Pancreas (tissue), 10 donors: ENCODE measurements at regions not wholly inside any gene's neighbourhood (a gene's known extent, or its start where the extent isn't known, plus 50 kb on each side); places are given as distances from the start of the nearest gene placed in this dataset.

Experiments
- ATAC-seq, 4 donors: fragments of 200-7000 bp; cut with Tn5 transposase; one replicate each; pipeline versions ENCODE4 v1.8.0 to v1.9.1; 2020; ENCODE audit warnings: mild to moderate bottlenecking in 4 of 4, moderate library complexity in 4 of 4
- DNase-seq, 6 donors: peaks; one replicate each; pipeline ENCODE4 v3.0.0-alpha.2; 2020
- FAIRE-seq: peaks from 2 replicates; lab custom pipeline; 2012; peaks lifted over from hg19 to GRCh38; lab: Jason Lieb, UNC
- H3K27ac ChIP-seq, 4 donors: fragments of 200-600 bp; sonication (generic); 1 replicate in 3 of 4; 2 replicates in 1 of 4; pipeline versions ENCODE4 v1.5.0 to v1.8.0; 2020
- H3K27me3 ChIP-seq, 4 donors: fragments of 200-600 bp; one replicate each; pipeline ENCODE4 v1.8.0; 2021
- H3K36me3 ChIP-seq, 3 donors: fragments of 200-600 bp; sonication (generic) in 1 of 3; one replicate each; pipeline versions ENCODE4 v1.5.0 to v1.8.0; 2020 to 2021
- H3K4me1 ChIP-seq, 3 donors: fragments of 200-600 bp; one replicate each; pipeline ENCODE4 v1.8.0; 2021
- H3K4me3 ChIP-seq, 4 donors: fragments of 200-600 bp; sonication (generic) in 2 of 4; one replicate each; pipeline versions ENCODE4 v1.5.0 to v1.8.0; 2020 to 2021
- H3K9me3 ChIP-seq, 4 donors: fragments of 200-600 bp; one replicate each; pipeline ENCODE4 v1.8.0; 2021
- CTCF ChIP-seq, 4 donors: fragments of 200-600 bp; sonication (generic) in 3 of 4; IDR thresholded peaks; one replicate each; pipeline versions ENCODE4 v1.5.0 to v1.8.0; 2021; ENCODE audit warnings: antibody characterized with exemption in 4 of 4
- WGBS, 2 donors: extraction: QIAGEN DNeasy Blood & Tissue Kit; methylation state at CpG; one replicate each; pipeline ENCODE4 v1.1.7; 2013; 5-methylcytosine and 5-hydroxymethylcytosine counted together
- intact Hi-C, 3 donors: fragments of 100-400 bp; cut with DNase I; formaldehyde crosslinking; loops; one replicate each; pipeline versions ENCODE4 v1.11.1 to v1.14.2; 2022
- donor health status: healthy with polysubstance abuse.
- donor health status: DM: no; HTN: no; CAD: no; lungs with moderate emphysema.
- donor health status: DM: no; HTN: no; CAD: no.
- donor health status: control.
- donor health status: control.
- donor health status: Bipolar disorder and iron deficiency.
- donor health status: DM: yes; HTN: yes; CAD: no.
- donor health status: DM: no; HTN: no; CAD: no.
- donor health status: DM: no; HTN: no; CAD: no.
- donor health status: DM: yes; HTN: yes; CAD: no.

- ATAC-seq (no peak), FAIRE-seq (no peak), DNase-seq (no peak)
- Histone ChIP-seq H3K4me1 (no peaks in the 10 kb centered on the region), H3K27me3 (no peaks in the 10 kb centered on the region), H3K27ac (no peak overlapping the region), H3K36me3 (no peaks in the 10 kb centered on the region), H3K4me3 (no peak overlapping the region), H3K9me3 (no peaks in the 10 kb centered on the region)
- TF ChIP-seq CTCF (IDR thresholded peaks at IDR 0.05): no peak
- 56 to 57% methylated on average over 2 of the region's 2 CpGs for WGBS, 2 donors
- intact Hi-C loops: no loop called here
Observed at GRCh38 chr1:224061436-224061835, 52.5 kb upstream of the FBXO28 start.

GRCh38 chr1:224059897-224060427 lies 53.9 kb upstream of the FBXO28 start:
- no peak for TF ChIP-seq CTCF (IDR thresholded peaks at IDR 0.05)
- no peak for FAIRE-seq
- Histone ChIP-seq H3K27me3 (no peaks in the 10 kb centered on the region), H3K4me1 (no peaks in the 10 kb centered on the region), H3K36me3 (no peaks in the 10 kb centered on the region), H3K27ac (no peak overlapping the region), H3K9me3 (no peaks in the 10 kb centered on the region), H3K4me3 (no peak overlapping the region)
- intact Hi-C loops: no loop called here
- ATAC-seq: no peak
- 67 to 73% methylated on average over 6 of the region's 6 CpGs for WGBS, 2 donors
- no peak for DNase-seq

- WGBS, 2 donors: 87 to 93% methylated on average over 5 of the region's 5 CpGs
- FAIRE-seq: no peak
Observed at GRCh38 chr1:224058303-224058702, 55.6 kb upstream of the FBXO28 start.

GRCh38 chr1:224057461-224058199 lies 56.3 kb upstream of the FBXO28 start:
- Histone ChIP-seq H3K27me3 (no peaks in the 10 kb centered on the region), H3K9me3 (no peaks in the 10 kb centered on the region), H3K36me3 (no peaks in the 10 kb centered on the region), H3K4me1 (no peaks in the 10 kb centered on the region), H3K4me3 (no peak overlapping the region), H3K27ac (no peak overlapping the region)
- DNase-seq (no peak), FAIRE-seq (no peak), ATAC-seq (no peak)
- TF ChIP-seq CTCF (IDR thresholded peaks at IDR 0.05): no peak
- 78 to 84% methylated on average over 7 of the region's 7 CpGs for WGBS, 2 donors
- intact Hi-C loops: no loop called here

More at GRCh38 chr1:224058303-224058702, 55.6 kb upstream of the FBXO28 start:
- Histone ChIP-seq H3K9me3 (no peaks in the 10 kb centered on the region), H3K27ac (no peak overlapping the region), H3K36me3 (no peaks in the 10 kb centered on the region), H3K4me1 (no peaks in the 10 kb centered on the region), H3K27me3 (no peaks in the 10 kb centered on the region), H3K4me3 (no peak overlapping the region)
- TF ChIP-seq CTCF (IDR thresholded peaks at IDR 0.05): no peak
- DNase-seq (no peak), ATAC-seq (no peak)
- intact Hi-C loops: no loop called here

GRCh38 chr1:224054611-224055010 lies 59.3 kb upstream of the FBXO28 start:
- ATAC-seq: no peak
- WGBS, 2 donors: 61 to 79% methylated on average over 3 of the region's 3 CpGs
- TF ChIP-seq CTCF (IDR thresholded peaks at IDR 0.05): no peak
- no peak for DNase-seq
- no peak for FAIRE-seq
- H3K27me3 ChIP-seq: no peaks in the 10 kb centered on the region
- no peaks in the 10 kb centered on the region for H3K4me1 ChIP-seq
- H3K9me3 ChIP-seq: no peaks in the 10 kb centered on the region
- H3K4me3 ChIP-seq: no peak overlapping the region
- H3K36me3 ChIP-seq: no peaks in the 10 kb centered on the region
- no peak overlapping the region for H3K27ac ChIP-seq
- intact Hi-C loops: no loop called here
